ENCODE measurements at regions not wholly inside any gene's neighbourhood (a gene's known extent, or its start where the extent isn't known, plus 50 kb on each side); places are given as distances from the start of the nearest gene placed in this dataset.

DNA sequence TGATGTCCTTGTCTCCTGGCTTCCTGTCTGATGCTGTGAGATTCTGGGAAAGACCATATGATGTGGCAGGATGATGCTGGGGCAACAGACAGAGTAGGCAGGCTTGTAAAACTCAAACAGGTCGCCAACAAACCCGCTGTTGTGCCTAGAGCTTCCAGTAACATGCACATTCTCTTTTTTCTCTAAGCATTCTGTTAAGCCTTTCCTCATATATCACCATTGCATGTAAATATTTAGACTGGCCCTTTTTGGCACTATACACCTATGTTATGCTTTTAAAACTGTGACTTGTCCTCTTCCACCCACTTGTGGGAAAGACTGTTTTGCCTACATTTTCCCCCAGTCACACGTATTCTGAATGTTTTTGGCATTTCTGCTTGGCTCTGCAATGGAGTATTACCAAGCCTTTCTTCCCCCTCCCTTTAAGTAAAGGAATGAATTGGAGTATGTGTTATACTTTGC, 250.4 kb upstream of the TANK start:
- TF ChIP-seq, protein P1, sequence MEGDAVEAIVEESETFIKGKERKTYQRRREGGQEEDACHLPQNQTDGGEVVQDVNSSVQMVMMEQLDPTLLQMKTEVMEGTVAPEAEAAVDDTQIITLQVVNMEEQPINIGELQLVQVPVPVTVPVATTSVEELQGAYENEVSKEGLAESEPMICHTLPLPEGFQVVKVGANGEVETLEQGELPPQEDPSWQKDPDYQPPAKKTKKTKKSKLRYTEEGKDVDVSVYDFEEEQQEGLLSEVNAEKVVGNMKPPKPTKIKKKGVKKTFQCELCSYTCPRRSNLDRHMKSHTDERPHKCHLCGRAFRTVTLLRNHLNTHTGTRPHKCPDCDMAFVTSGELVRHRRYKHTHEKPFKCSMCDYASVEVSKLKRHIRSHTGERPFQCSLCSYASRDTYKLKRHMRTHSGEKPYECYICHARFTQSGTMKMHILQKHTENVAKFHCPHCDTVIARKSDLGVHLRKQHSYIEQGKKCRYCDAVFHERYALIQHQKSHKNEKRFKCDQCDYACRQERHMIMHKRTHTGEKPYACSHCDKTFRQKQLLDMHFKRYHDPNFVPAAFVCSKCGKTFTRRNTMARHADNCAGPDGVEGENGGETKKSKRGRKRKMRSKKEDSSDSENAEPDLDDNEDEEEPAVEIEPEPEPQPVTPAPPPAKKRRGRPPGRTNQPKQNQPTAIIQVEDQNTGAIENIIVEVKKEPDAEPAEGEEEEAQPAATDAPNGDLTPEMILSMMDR (IDR thresholded peaks at IDR 0.05): no peak
- no peak for TF ChIP-seq POLR2A (IDR thresholded peaks at IDR 0.05)

Data from Peyer's patch (tissue), 4 donors.